DOHH2 (cell line): ENCODE measurements at regions not wholly inside any gene's neighbourhood (a gene's known extent, or its start where the extent isn't known, plus 50 kb on each side); places are given as distances from the start of the nearest gene placed in this dataset.

Experiments used
- EZH2phosphoT487 ChIP-seq: fragments of 200-600 bp; sonication (generic); IDR thresholded peaks from 2 replicates; pipeline ENCODE4 v1.6.1; 2017; ENCODE audit warnings: borderline replicate concordance, mild to moderate bottlenecking, antibody characterized with exemption, low read length, moderate library complexity, mixed read lengths
- TF ChIP-seq, protein P1 (sequence below): fragments of 200-600 bp; sonication (generic); IDR thresholded peaks from one replicate; pipeline ENCODE4 v1.5.1; 2014; ENCODE audit warnings: antibody characterized with exemption, mild to moderate bottlenecking, low read depth, low read length; ENCODE audit not compliant: poor library complexity, severe bottlenecking

DNA sequence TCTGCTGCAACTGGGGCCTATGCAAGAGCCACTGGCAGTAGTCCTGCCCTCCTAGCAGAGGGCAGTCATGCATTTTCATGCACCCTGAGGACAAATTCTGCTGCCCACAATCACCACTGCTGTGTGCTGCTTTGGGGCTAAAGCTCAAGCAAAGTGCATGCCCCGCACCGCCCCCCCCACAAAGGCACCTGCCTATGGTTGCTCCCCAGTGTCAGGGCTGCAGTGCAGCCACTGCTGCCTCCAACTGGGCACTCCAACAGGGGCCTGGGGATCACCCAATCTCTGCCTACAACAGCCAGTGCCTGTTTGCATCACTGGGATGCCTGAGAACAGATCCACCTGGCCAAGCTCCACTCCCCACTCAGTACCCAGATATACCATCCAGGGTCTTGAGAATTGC, 417.0 kb downstream of the HTR7 start:
- TF ChIP-seq, protein P1, sequence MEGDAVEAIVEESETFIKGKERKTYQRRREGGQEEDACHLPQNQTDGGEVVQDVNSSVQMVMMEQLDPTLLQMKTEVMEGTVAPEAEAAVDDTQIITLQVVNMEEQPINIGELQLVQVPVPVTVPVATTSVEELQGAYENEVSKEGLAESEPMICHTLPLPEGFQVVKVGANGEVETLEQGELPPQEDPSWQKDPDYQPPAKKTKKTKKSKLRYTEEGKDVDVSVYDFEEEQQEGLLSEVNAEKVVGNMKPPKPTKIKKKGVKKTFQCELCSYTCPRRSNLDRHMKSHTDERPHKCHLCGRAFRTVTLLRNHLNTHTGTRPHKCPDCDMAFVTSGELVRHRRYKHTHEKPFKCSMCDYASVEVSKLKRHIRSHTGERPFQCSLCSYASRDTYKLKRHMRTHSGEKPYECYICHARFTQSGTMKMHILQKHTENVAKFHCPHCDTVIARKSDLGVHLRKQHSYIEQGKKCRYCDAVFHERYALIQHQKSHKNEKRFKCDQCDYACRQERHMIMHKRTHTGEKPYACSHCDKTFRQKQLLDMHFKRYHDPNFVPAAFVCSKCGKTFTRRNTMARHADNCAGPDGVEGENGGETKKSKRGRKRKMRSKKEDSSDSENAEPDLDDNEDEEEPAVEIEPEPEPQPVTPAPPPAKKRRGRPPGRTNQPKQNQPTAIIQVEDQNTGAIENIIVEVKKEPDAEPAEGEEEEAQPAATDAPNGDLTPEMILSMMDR: no peak
- TF ChIP-seq EZH2phosphoT487: no peak
